HL-60 (cell line): ENCODE measurements at regions not wholly inside any gene's neighbourhood (a gene's known extent, or its start where the extent isn't known, plus 50 kb on each side); places are given as distances from the start of the nearest gene placed in this dataset.

Source experiments
- DNase-seq, 2 experiments: peaks; one replicate each; pipeline ENCODE4 v3.0.0-alpha.2; 2010 to 2020; ENCODE audit warnings: low read depth in 1 of 2, low spot score in 1 of 2
- H3K27ac ChIP-seq: fragments of 250-450 bp; sonication (Bioruptor Pico); replicated peaks from 2 replicates; pipeline ENCODE4 v1.5.1; 2020; ENCODE audit warnings: mild to moderate bottlenecking, moderate library complexity
- H3K27me3 ChIP-seq: fragments of 250-450 bp; sonication (Bioruptor Pico); 2 replicates; pipeline ENCODE4 v1.5.1; 2021; ENCODE audit warnings: mild to moderate bottlenecking, moderate library complexity; ENCODE audit not compliant: insufficient read depth, poor library complexity, severe bottlenecking
- H3K4me3 ChIP-seq: replicated peaks from 2 replicates; pipeline ENCODE4 v1.5.1; 2011; ENCODE audit warnings: mild to moderate bottlenecking, control low read depth, low read length; ENCODE audit not compliant: insufficient read depth
- GABPA ChIP-seq: IDR thresholded peaks from 2 replicates; pipeline ENCODE4 v1.6.1; 2012; ENCODE audit warnings: low read depth
- POLR2AphosphoS5 ChIP-seq: IDR thresholded peaks from 2 replicates; pipeline ENCODE4 v1.6.1; 2012; ENCODE audit warnings: low read depth
- SPI1 ChIP-seq: IDR thresholded peaks from 2 replicates; pipeline ENCODE4 v1.6.1; 2012; ENCODE audit warnings: low read depth, mild to moderate bottlenecking, borderline replicate concordance
- TF ChIP-seq, protein P1 (sequence below): IDR thresholded peaks from 2 replicates; pipeline ENCODE4 v1.6.1; 2012; ENCODE audit warnings: low read depth; ENCODE audit not compliant: insufficient replicate concordance
- TF ChIP-seq, protein P2 (sequence below): IDR thresholded peaks from one replicate; pipeline ENCODE4 v1.5.1; 2011; ENCODE audit warnings: low read length, control low read depth, inconsistent platforms; ENCODE audit not compliant: insufficient read depth

GRCh38 chr3:159026510-159026909 is 224.7 kb downstream of the MFSD1 start:
- H3K4me3 ChIP-seq = no peak overlapping the region
- no peak for TF ChIP-seq SPI1
- DNase-seq = no peak
- H3K27me3 ChIP-seq = no peaks in the 10 kb centered on the region
- H3K27ac ChIP-seq = no peak overlapping the region

GRCh38 chr3:159028706-159029105 is 226.9 kb downstream of the MFSD1 start:
- no peak for DNase-seq
- no peak for TF ChIP-seq SPI1
- Histone ChIP-seq H3K27me3 (no peaks in the 10 kb centered on the region), H3K4me3 (no peak overlapping the region), H3K27ac (no peak overlapping the region)

DNA sequence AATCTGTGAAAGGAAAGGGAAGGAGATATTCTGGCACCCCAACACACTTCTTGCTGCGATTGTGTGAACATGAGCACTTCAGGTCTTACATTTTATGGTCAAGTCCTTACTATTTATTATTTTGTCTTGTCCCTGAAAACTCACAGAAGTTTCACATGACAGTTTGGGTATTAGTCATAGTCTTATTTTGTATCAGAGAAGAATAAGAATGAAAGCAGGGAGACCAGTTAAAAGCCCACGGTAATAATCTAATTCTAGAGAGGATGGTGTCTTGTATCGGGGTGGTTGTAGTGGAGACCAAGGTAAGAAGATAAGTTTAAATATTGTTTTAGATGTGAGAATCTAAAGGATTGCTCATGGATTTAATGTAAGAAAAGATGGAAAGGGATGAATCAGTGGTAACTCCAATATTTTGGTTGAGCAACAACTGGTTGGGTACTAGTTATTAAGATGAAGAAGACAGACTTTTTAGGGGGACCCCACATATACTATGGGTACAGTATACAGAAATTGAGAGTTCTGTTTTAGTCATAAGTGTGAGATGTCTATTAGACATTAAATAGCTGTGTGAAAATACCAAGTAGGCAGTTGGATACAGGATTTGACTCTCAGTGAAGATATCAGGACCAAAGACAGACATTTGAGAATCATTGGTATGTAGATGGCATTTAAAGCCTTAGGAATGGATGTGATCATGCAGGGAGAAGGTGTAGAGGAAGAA is 227.6 kb downstream of the MFSD1 start:
- TF ChIP-seq, protein P1, sequence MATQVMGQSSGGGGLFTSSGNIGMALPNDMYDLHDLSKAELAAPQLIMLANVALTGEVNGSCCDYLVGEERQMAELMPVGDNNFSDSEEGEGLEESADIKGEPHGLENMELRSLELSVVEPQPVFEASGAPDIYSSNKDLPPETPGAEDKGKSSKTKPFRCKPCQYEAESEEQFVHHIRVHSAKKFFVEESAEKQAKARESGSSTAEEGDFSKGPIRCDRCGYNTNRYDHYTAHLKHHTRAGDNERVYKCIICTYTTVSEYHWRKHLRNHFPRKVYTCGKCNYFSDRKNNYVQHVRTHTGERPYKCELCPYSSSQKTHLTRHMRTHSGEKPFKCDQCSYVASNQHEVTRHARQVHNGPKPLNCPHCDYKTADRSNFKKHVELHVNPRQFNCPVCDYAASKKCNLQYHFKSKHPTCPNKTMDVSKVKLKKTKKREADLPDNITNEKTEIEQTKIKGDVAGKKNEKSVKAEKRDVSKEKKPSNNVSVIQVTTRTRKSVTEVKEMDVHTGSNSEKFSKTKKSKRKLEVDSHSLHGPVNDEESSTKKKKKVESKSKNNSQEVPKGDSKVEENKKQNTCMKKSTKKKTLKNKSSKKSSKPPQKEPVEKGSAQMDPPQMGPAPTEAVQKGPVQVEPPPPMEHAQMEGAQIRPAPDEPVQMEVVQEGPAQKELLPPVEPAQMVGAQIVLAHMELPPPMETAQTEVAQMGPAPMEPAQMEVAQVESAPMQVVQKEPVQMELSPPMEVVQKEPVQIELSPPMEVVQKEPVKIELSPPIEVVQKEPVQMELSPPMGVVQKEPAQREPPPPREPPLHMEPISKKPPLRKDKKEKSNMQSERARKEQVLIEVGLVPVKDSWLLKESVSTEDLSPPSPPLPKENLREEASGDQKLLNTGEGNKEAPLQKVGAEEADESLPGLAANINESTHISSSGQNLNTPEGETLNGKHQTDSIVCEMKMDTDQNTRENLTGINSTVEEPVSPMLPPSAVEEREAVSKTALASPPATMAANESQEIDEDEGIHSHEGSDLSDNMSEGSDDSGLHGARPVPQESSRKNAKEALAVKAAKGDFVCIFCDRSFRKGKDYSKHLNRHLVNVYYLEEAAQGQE = no peak
- no peak for TF ChIP-seq GABPA
- no peak for TF ChIP-seq POLR2AphosphoS5
- TF ChIP-seq SPI1 = no peak
- TF ChIP-seq, protein P2, sequence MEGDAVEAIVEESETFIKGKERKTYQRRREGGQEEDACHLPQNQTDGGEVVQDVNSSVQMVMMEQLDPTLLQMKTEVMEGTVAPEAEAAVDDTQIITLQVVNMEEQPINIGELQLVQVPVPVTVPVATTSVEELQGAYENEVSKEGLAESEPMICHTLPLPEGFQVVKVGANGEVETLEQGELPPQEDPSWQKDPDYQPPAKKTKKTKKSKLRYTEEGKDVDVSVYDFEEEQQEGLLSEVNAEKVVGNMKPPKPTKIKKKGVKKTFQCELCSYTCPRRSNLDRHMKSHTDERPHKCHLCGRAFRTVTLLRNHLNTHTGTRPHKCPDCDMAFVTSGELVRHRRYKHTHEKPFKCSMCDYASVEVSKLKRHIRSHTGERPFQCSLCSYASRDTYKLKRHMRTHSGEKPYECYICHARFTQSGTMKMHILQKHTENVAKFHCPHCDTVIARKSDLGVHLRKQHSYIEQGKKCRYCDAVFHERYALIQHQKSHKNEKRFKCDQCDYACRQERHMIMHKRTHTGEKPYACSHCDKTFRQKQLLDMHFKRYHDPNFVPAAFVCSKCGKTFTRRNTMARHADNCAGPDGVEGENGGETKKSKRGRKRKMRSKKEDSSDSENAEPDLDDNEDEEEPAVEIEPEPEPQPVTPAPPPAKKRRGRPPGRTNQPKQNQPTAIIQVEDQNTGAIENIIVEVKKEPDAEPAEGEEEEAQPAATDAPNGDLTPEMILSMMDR = no peak
- Histone ChIP-seq H3K27ac (no peak overlapping the region), H3K27me3 (no peaks in the 10 kb centered on the region), H3K4me3 (no peak overlapping the region)
- no peak for DNase-seq

DNA sequence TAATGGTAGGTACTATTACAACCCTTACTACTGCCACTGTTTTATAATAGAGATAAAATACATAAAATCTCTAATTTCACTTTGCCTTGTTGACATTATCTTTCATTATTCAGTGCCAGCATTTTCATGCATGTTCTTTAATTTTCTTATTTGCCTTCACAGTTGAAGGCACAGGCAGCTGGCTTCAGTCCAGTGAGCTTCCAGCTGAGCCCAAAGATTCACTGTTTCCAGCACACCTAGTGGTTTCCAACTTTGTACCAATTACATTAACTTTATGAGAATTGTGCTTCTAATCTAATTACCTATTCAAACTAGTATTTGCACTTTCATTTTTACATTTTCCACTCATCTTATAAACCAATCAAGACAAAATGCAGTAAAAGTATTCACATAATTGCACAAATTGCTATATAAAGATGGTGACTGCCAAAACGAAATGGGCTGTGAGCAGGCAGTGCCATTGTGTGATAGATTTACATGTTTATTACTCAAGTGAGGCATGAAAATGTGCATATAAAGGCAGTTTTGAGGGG is 228.3 kb downstream of the MFSD1 start:
- TF ChIP-seq GABPA = no peak
- no peak for TF ChIP-seq SPI1
- no peak for TF ChIP-seq POLR2AphosphoS5
- TF ChIP-seq, protein P2 = no peak
- TF ChIP-seq, protein P1 = no peak
- no peak overlapping the region for H3K27ac ChIP-seq
- no peak overlapping the region for H3K4me3 ChIP-seq
- DNase-seq = no peak
- no peaks in the 10 kb centered on the region for H3K27me3 ChIP-seq
